Stimulated activated naive CD8-positive, alpha-beta T cell treated with anti-CD3 and anti-CD28 coated beads, Interleukin-15, amount 100 ng/mL, for 72 hours (primary cell): ENCODE measurements at regions not wholly inside any gene's neighbourhood (a gene's known extent, or its start where the extent isn't known, plus 50 kb on each side); places are given as distances from the start of the nearest gene placed in this dataset.

Experiments
- ATAC-seq: fragments of 150-1000 bp; cut with Tn5 transposase; 2 replicates; pipeline ENCODE4 v1.10.0; 2021; ENCODE audit warnings: mild to moderate bottlenecking, moderate library complexity
- DNase-seq, 2 donors: peaks; one replicate each; pipeline ENCODE4 v3.0.0; 2021 to 2022
- H3K27ac Mint-ChIP-seq, 2 donors: one replicate each; pipeline ENCODE4 v1.8.0; 2022; ENCODE audit warnings: mild to moderate bottlenecking in 2 of 2, mixed read lengths in 2 of 2, moderate library complexity in 2 of 2
- H3K27me3 Mint-ChIP-seq: one replicate; pipeline ENCODE4 v1.8.0; 2022; ENCODE audit warnings: mixed read lengths
- H3K4me1 Mint-ChIP-seq: one replicate; pipeline ENCODE4 v1.8.0; 2022; ENCODE audit warnings: mild to moderate bottlenecking, mixed read lengths
- H3K4me3 Mint-ChIP-seq, 2 donors: one replicate each; pipeline ENCODE4 v1.8.0; 2022; ENCODE audit warnings: mild to moderate bottlenecking in 2 of 2, mixed read lengths in 2 of 2, moderate library complexity in 1 of 2
- H3K9me3 Mint-ChIP-seq, 2 donors: one replicate each; pipeline ENCODE4 v1.8.0; 2022; ENCODE audit warnings: mixed read lengths in 2 of 2

DNA sequence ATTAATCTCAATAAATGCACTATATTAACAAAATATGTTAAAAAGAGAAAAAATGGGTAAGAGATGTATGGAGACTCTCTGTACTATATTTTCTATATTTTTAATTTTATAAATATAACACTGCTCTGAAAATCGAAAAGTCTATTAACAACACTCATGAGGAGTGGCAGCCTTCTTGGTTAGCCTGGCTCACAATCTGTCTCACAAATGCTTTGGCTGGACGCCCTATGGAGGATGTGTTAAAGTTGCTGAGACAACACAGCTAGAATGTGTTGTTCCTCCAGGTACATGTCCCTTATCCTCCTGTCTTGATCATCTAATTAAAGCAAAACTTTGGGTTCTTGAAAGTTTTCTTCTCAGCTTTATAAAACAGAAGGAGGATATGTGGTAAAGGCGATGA lies 396.6 kb upstream of the PCDH20 start:
- Mint-ChIP-seq H3K27ac (no peak overlapping the region), H3K4me3 (no peak overlapping the region), H3K27me3 (no peaks in the 10 kb centered on the region), H3K4me1 (no peaks in the 10 kb centered on the region), H3K9me3 (peaks cover 12 to 14% of the 10 kb centered on the region in 2 donors)
- DNase-seq = no peak
- ATAC-seq = no peak

- DNase-seq (no peak), ATAC-seq (no peak)
- Mint-ChIP-seq H3K27me3 (no peaks in the 10 kb centered on the region), H3K4me3 (no peak overlapping the region), H3K27ac (no peak overlapping the region), H3K9me3 (peaks cover 6 to 8% of the 10 kb centered on the region in 2 donors), H3K4me1 (no peaks in the 10 kb centered on the region)
These were observed 394.4 kb upstream of the PCDH20 start for GRCh38 chr13:61810065-61810464.

DNA sequence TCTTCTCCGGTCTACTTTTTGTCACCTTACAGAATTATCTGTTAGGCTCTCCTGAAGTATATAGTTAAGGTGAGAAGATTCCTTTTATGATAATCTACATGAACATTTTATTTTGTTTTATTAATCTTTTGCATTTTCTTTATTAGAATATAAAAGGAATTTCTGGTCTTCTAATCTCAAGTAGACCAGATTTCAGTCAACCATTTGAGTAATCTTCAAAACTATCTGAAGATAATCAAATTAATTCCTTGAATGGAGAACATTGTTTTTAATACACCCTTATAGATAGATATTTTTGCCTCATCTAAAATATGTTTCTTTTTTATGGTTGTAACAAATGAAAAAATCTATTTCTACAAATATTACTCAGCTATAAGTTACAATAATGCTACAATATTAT lies 381.7 kb upstream of the PCDH20 start:
- peaks cover 9 to 12% of the 10 kb centered on the region in 2 donors for H3K9me3 Mint-ChIP-seq

GRCh38 chr13:61795580-61795979 lies 379.9 kb upstream of the PCDH20 start:
- Mint-ChIP-seq H3K4me3 (no peak overlapping the region), H3K27me3 (no peaks in the 10 kb centered on the region), H3K27ac (no peak overlapping the region), H3K4me1 (no peaks in the 10 kb centered on the region), H3K9me3 (peaks cover 5 to 6% of the 10 kb centered on the region in 2 donors)
- DNase-seq (no peak), ATAC-seq (no peak)

More for the DNA sequence above, 381.7 kb upstream of the PCDH20 start:
- H3K4me1 Mint-ChIP-seq = no peaks in the 10 kb centered on the region
- no peak for DNase-seq
- H3K4me3 Mint-ChIP-seq = no peak overlapping the region
- no peak overlapping the region for H3K27ac Mint-ChIP-seq
- no peaks in the 10 kb centered on the region for H3K27me3 Mint-ChIP-seq
- ATAC-seq = no peak

DNA sequence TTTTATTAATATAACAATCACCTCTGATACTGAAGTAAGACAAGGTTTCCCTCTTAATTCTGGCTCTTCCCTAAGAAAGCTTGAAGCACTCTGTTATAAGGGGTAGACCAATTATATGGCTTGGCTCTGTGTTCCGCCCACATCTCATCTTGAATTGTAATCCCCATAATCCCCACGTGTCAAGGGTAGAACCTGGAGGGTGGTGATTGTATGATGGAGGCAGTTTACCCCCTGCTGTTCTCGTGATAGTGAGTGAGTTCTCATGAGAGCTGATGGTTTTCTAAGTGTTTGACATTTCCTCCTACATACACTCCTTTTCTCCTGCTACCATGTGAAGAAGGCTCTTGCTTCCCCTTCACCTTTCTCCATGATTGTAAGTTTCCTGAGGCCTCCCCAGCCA lies 363.8 kb upstream of the PCDH20 start:
- no peak overlapping the region for H3K4me3 Mint-ChIP-seq
- ATAC-seq (no peak), DNase-seq (no peak)
- H3K27ac Mint-ChIP-seq = no peak overlapping the region
- H3K4me1 Mint-ChIP-seq = no peaks in the 10 kb centered on the region
- peaks cover 5 to 28% of the 10 kb centered on the region in 2 donors for H3K9me3 Mint-ChIP-seq
- H3K27me3 Mint-ChIP-seq = no peaks in the 10 kb centered on the region

GRCh38 chr13:61778531-61778930 lies 362.9 kb upstream of the PCDH20 start:
- H3K27ac Mint-ChIP-seq = no peak overlapping the region

DNA sequence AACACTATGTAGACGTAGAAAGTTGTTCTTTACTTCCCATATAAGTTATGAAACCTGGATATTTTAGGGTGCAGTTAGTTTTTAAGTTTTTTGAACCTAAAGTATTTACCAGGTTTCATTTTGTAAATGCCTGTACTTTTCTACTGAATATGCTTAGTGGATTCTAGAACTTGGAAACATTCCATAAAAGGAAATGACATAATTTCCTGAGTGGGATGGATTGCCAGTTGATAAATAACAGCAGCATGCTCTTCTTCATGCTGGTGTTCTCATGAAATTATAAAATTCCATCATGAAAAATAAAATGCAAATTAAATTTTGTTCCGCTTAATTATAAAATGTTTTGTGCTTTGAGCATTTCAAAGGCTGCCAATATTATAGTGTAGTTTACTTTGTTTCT lies 362.2 kb upstream of the PCDH20 start:
- no peaks in the 10 kb centered on the region for H3K4me1 Mint-ChIP-seq
- H3K9me3 Mint-ChIP-seq = peaks cover 5 to 22% of the 10 kb centered on the region in 2 donors
- DNase-seq (no peak), ATAC-seq (no peak)
- no peak overlapping the region for H3K4me3 Mint-ChIP-seq
- no peaks in the 10 kb centered on the region for H3K27me3 Mint-ChIP-seq
- no peak overlapping the region for H3K27ac Mint-ChIP-seq

More at GRCh38 chr13:61778531-61778930, 362.9 kb upstream of the PCDH20 start:
- ATAC-seq (no peak), DNase-seq (no peak)
- Mint-ChIP-seq H3K4me3 (no peak overlapping the region), H3K27me3 (no peaks in the 10 kb centered on the region), H3K4me1 (no peaks in the 10 kb centered on the region), H3K9me3 (peaks cover 5 to 28% of the 10 kb centered on the region in 2 donors)

- no peak for DNase-seq
- no peaks in the 10 kb centered on the region for H3K4me1 Mint-ChIP-seq
- ATAC-seq = no peak
- no peak overlapping the region for H3K27ac Mint-ChIP-seq
- peaks cover 0 to 20% of the 10 kb centered on the region in 2 donors for H3K9me3 Mint-ChIP-seq
- H3K4me3 Mint-ChIP-seq = no peak overlapping the region
- H3K27me3 Mint-ChIP-seq = no peaks in the 10 kb centered on the region
These were observed 361.6 kb upstream of the PCDH20 start for GRCh38 chr13:61777271-61777670.

DNA sequence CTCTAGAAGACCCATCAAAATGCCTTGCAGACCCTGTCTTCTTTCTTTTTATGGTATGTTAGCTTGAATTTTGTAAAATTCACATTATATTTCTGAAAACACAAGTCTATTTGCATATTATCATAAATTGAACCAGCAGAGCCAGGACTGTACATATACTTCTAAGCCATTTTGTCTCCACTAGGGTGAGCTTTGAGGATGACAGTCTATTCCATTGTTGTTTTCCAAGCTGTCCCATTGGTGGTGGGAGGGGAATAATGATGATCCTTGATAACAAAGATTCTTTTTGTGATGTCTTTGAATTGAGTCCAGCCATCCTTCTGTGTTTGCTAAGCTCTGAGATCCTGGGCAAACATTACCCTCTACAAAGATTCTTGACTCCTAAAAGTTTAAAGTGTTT lies 359.3 kb upstream of the PCDH20 start:
- Mint-ChIP-seq H3K27me3 (no peaks in the 10 kb centered on the region), H3K27ac (no peak overlapping the region), H3K4me3 (no peak overlapping the region), H3K9me3 (peaks cover 0 to 20% of the 10 kb centered on the region in 2 donors), H3K4me1 (no peaks in the 10 kb centered on the region)
- DNase-seq (no peak), ATAC-seq (no peak)

DNA sequence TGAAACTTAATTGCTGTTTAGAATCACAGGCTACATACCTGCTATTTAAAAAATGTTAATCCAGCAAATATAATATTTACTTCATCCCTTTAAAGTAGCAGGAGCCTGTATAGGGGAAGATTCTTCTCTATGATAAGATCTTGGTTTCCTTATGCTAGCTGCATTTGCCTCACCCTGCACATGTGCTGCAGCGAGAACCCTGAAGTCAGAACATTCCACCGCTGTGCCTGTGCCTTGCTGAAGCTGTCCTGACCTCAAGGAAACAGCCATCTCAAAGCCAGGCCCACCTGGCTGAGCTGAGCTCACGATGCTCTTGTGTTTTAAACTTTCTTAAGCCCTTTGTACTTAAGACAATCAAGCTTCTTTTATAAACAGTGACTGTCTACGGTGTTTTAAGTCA lies 355.0 kb upstream of the PCDH20 start:
- Mint-ChIP-seq H3K9me3 (peaks cover 0 to 8% of the 10 kb centered on the region in 2 donors), H3K4me3 (no peak overlapping the region), H3K27ac (no peak overlapping the region), H3K4me1 (no peaks in the 10 kb centered on the region), H3K27me3 (no peaks in the 10 kb centered on the region)
- no peak for ATAC-seq
- no peak for DNase-seq

DNA sequence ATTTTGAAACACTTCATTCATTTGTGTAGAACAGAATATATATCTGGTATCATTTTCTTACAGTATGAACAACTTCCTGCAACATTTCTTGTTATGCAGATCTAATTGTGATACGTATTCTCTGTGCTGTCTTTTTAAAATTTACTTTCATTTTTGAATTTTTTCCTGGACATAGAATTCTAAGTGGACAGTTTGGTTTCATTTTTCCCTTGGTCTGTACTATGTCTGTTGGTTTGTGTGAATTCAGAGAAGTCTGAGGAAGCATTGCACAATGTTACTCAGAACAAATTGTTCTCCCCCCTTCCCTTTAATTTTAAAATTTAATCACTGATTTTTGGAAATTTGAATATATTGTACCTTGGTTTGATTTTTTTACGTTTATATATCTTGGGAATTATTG lies 352.5 kb upstream of the PCDH20 start:
- H3K9me3 Mint-ChIP-seq = peaks cover 9 to 18% of the 10 kb centered on the region in 2 donors
- ATAC-seq (no peak), DNase-seq (no peak)
- H3K4me3 Mint-ChIP-seq = no peak overlapping the region
- H3K27ac Mint-ChIP-seq = no peak overlapping the region
- H3K27me3 Mint-ChIP-seq = no peaks in the 10 kb centered on the region
- no peaks in the 10 kb centered on the region for H3K4me1 Mint-ChIP-seq

DNA sequence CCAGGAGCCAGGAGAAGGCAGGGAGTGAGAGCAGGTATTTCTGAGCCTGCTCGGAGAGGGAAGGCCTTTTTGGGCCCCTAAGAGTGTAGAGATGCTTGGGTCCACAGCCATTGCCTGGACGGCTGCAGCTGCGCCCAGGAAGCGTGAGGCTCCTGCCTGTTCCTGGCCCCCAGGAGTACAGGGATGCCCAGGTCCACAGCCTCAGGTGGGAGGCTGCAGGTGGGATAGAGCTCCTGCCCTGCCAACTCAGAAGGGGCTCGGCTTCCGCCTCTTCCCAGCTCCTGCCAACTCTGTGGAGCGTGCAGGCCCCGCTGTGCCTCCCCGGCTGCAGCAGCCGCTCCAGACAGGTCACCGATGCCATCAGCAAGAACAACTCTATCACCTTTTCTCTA lies 351.0 kb upstream of the PCDH20 start:
- ATAC-seq (no peak), DNase-seq (no peak)
- no peaks in the 10 kb centered on the region for H3K4me1 Mint-ChIP-seq
- no peak overlapping the region for H3K4me3 Mint-ChIP-seq
- peaks cover 11 to 18% of the 10 kb centered on the region in 2 donors for H3K9me3 Mint-ChIP-seq
- H3K27ac Mint-ChIP-seq = no peak overlapping the region
- no peaks in the 10 kb centered on the region for H3K27me3 Mint-ChIP-seq

GRCh38 chr13:61765940-61766666 lies 350.5 kb upstream of the PCDH20 start:
- no peak for DNase-seq
- Mint-ChIP-seq H3K27ac (no peak overlapping the region), H3K4me1 (no peaks in the 10 kb centered on the region), H3K9me3 (peaks cover 11 to 15% of the 10 kb centered on the region in 2 donors), H3K4me3 (no peak overlapping the region), H3K27me3 (no peaks in the 10 kb centered on the region)
- no peak for ATAC-seq

GRCh38 chr13:61765181-61765742 lies 349.6 kb upstream of the PCDH20 start:
- Mint-ChIP-seq H3K9me3 (peaks cover 10 to 11% of the 10 kb centered on the region in 2 donors), H3K4me1 (no peaks in the 10 kb centered on the region), H3K27me3 (no peaks in the 10 kb centered on the region), H3K27ac (no peak overlapping the region), H3K4me3 (no peak overlapping the region)
- ATAC-seq (no peak), DNase-seq (no peak)

DNA sequence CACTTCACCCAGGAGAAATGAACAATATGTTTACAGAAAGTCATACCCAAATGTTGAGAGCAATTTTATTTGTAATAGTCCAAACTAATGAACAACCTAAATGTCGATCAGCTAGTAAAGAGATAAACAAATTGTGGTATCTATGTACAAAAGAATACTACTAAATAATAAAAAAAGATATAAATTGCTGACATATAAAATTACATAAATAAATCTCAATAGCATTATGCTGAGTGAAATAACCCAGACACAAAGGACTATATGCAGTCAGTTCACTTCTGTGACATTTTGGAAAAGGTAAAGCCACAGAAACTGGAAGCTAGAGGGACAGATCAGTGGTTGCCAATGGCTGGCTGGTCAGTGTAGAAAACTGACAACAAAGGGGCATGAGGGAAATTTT lies 346.0 kb upstream of the PCDH20 start:
- Mint-ChIP-seq H3K4me1 (no peaks in the 10 kb centered on the region), H3K27ac (no peak overlapping the region), H3K4me3 (no peak overlapping the region), H3K27me3 (no peaks in the 10 kb centered on the region), H3K9me3 (peaks cover 10 to 11% of the 10 kb centered on the region in 2 donors)
- DNase-seq (no peak), ATAC-seq (no peak)

DNA sequence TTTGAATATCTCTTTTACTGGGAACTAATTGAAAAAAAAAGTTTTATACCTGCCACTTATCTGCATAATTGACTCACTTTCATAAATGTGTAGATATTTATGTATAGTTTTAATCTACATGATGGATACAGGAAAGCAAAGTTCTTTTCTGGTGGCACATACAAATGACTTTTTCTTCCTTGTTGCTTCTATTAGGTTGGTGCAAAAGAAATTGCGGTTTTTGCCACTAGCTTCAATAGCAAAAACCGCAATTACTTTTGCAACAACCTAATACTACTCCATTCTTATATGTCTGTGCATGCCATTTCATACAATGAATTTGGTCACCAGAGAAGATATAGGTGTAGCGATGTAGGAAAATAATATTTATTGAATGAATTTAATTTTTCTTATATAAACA lies 344.5 kb upstream of the PCDH20 start:
- H3K9me3 Mint-ChIP-seq = peaks cover 7 to 11% of the 10 kb centered on the region in 2 donors
- no peaks in the 10 kb centered on the region for H3K4me1 Mint-ChIP-seq
- DNase-seq (no peak), ATAC-seq (no peak)
- no peak overlapping the region for H3K27ac Mint-ChIP-seq
- no peak overlapping the region for H3K4me3 Mint-ChIP-seq
- H3K27me3 Mint-ChIP-seq = no peaks in the 10 kb centered on the region

DNA sequence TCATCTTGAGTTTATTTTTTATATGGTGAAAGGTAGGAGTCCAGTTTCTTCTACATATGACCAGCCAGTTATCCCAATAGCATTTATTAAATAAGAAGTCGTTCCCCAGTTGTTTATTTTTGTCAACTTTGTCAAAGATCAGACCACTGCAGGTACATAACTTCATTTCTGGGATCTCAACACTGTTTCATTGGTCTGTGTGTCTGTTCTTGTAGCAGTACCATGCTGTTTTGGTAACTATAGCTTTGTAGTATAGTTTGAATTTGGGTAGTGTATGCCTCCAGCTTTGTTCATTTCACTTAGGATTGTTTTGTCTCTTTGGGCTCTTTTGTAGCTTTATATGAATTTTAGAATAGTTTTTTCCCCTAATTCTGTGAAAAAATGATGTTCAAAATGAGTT lies 340.4 kb upstream of the PCDH20 start:
- no peaks in the 10 kb centered on the region for H3K27me3 Mint-ChIP-seq
- H3K9me3 Mint-ChIP-seq = peaks cover 0 to 6% of the 10 kb centered on the region in 2 donors
- H3K4me3 Mint-ChIP-seq = no peak overlapping the region
- no peaks in the 10 kb centered on the region for H3K4me1 Mint-ChIP-seq
- no peak for ATAC-seq
- no peak for DNase-seq
- H3K27ac Mint-ChIP-seq = no peak overlapping the region
